ENCODE measurements at regions not wholly inside any gene's neighbourhood (a gene's known extent, or its start where the extent isn't known, plus 50 kb on each side); places are given as distances from the start of the nearest gene placed in this dataset.
"Not testable (repeated sequence)": the region's sequence is repeated elsewhere in the genome, so short reads cannot be mapped to it uniquely, and the experiment has no call there.

GRCh38 chr22:22789922-22790845 is 97.4 kb upstream of the IGLL5 start:
- no peak for DNase-seq (ENCODE audit: low read depth)
- no peak overlapping the region for H3K4me3 ChIP-seq (ENCODE audit: low read depth, low read length)
- TF ChIP-seq MYC (IDR thresholded peaks at IDR 0.05; ENCODE audit: low read depth, low read length): no peak
- TF ChIP-seq POLR2A (IDR thresholded peaks at IDR 0.05; ENCODE audit: extremely low read depth, insufficient read length): no peak
- TF ChIP-seq MAX (IDR thresholded peaks at IDR 0.05; ENCODE audit: low read depth, low read length): no peak
- TF ChIP-seq CTCF (IDR thresholded peaks at IDR 0.05; ENCODE audit: low read depth, low read length): no peak

- H3K4me3 ChIP-seq (ENCODE audit: low read depth, low read length): no peak overlapping the region
- DNase-seq (ENCODE audit: low read depth): no peak
- TF ChIP-seq MYC (IDR thresholded peaks at IDR 0.05; ENCODE audit: low read depth, low read length) (no peak), POLR2A (IDR thresholded peaks at IDR 0.05; ENCODE audit: extremely low read depth, insufficient read length) (no peak), CTCF (IDR thresholded peaks at IDR 0.05; ENCODE audit: low read depth, low read length) (no peak), MAX (IDR thresholded peaks at IDR 0.05; ENCODE audit: low read depth, low read length) (no peak)
Measured at GRCh38 chr22:22791438-22792181, 96.0 kb upstream of the IGLL5 start.

GRCh38 chr22:22792205-22792786 is 95.3 kb upstream of the IGLL5 start:
- H3K4me3 ChIP-seq (ENCODE audit: low read depth, low read length); DNase-seq (ENCODE audit: low read depth): not testable (repeated sequence)

GRCh38 chr22:22795639-22796038 is 92.0 kb upstream of the IGLL5 start:
- not testable (repeated sequence) for DNase-seq (ENCODE audit: low read depth); H3K4me3 ChIP-seq (ENCODE audit: low read depth, low read length)

GRCh38 chr22:22796724-22797123 is 90.9 kb upstream of the IGLL5 start:
- DNase-seq (ENCODE audit: low read depth): no peak
- TF ChIP-seq MAX (IDR thresholded peaks at IDR 0.05; ENCODE audit: low read depth, low read length): no peak
- no peak for TF ChIP-seq CTCF (IDR thresholded peaks at IDR 0.05; ENCODE audit: low read depth, low read length)
- H3K4me3 ChIP-seq (ENCODE audit: low read depth, low read length): no peak overlapping the region

GRCh38 chr22:22798232-22798616 is 89.4 kb upstream of the IGLL5 start:
- H3K4me3 ChIP-seq (ENCODE audit: low read depth, low read length): no peak overlapping the region
- no peak for TF ChIP-seq MAX (IDR thresholded peaks at IDR 0.05; ENCODE audit: low read depth, low read length)
- no peak for TF ChIP-seq MYC (IDR thresholded peaks at IDR 0.05; ENCODE audit: low read depth, low read length)
- no peak for TF ChIP-seq CTCF (IDR thresholded peaks at IDR 0.05; ENCODE audit: low read depth, low read length)
- no peak for TF ChIP-seq POLR2A (IDR thresholded peaks at IDR 0.05; ENCODE audit: extremely low read depth, insufficient read length)
- no peak for DNase-seq (ENCODE audit: low read depth)
